OCI-LY7 (cell line): ENCODE measurements at regions not wholly inside any gene's neighbourhood (a gene's known extent, or its start where the extent isn't known, plus 50 kb on each side); places are given as distances from the start of the nearest gene placed in this dataset.

Experiments
- EZH2phosphoT487 ChIP-seq: fragments of 200-600 bp; sonication (generic); IDR thresholded peaks from 2 replicates; pipeline ENCODE4 v1.6.1; 2018; ENCODE audit warnings: low read depth, borderline replicate concordance, mild to moderate bottlenecking, mixed run types, antibody characterized with exemption, low read length, moderate library complexity, mixed read lengths
- TF ChIP-seq, protein P1 (sequence below): fragments of 200-600 bp; sonication (generic); conservative IDR thresholded peaks from 2 replicates; pipeline ENCODE4 v1.5.1; 2014; ENCODE audit warnings: mild to moderate bottlenecking, antibody characterized with exemption, low read length, moderate library complexity, mixed read lengths

- TF ChIP-seq, protein P1, sequence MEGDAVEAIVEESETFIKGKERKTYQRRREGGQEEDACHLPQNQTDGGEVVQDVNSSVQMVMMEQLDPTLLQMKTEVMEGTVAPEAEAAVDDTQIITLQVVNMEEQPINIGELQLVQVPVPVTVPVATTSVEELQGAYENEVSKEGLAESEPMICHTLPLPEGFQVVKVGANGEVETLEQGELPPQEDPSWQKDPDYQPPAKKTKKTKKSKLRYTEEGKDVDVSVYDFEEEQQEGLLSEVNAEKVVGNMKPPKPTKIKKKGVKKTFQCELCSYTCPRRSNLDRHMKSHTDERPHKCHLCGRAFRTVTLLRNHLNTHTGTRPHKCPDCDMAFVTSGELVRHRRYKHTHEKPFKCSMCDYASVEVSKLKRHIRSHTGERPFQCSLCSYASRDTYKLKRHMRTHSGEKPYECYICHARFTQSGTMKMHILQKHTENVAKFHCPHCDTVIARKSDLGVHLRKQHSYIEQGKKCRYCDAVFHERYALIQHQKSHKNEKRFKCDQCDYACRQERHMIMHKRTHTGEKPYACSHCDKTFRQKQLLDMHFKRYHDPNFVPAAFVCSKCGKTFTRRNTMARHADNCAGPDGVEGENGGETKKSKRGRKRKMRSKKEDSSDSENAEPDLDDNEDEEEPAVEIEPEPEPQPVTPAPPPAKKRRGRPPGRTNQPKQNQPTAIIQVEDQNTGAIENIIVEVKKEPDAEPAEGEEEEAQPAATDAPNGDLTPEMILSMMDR = no peak
- TF ChIP-seq EZH2phosphoT487 = no peak
Observed at GRCh38 chr6:150667359-150667758, 67.7 kb downstream of the PLEKHG1 start.
